Hepatocyte (in vitro differentiated cells): ENCODE measurements at regions not wholly inside any gene's neighbourhood (a gene's known extent, or its start where the extent isn't known, plus 50 kb on each side); places are given as distances from the start of the nearest gene placed in this dataset.

Experiments used
- DNase-seq: peaks from one replicate; pipeline ENCODE4 v3.0.0-alpha.2; 2016; ENCODE audit warnings: low spot score
- H2AFZ ChIP-seq: fragments of 200-600 bp; sonication (generic); 2 replicates; pipeline ENCODE4 v1.6.0; 2016; ENCODE audit warnings: antibody characterized with exemption, mild to moderate bottlenecking
- H3K27ac ChIP-seq: fragments of 200-600 bp; sonication (generic); 2 replicates; pipeline ENCODE4 v1.5.1; 2016; ENCODE audit warnings: mild to moderate bottlenecking
- H3K27me3 ChIP-seq: fragments of 200-600 bp; sonication (generic); 2 replicates; pipeline ENCODE4 v1.6.1; 2016
- H3K36me3 ChIP-seq: fragments of 200-600 bp; sonication (generic); replicated peaks from 2 replicates; pipeline ENCODE4 v1.5.1; 2016; ENCODE audit warnings: low read depth; ENCODE audit not compliant: insufficient read depth
- H3K4me1 ChIP-seq: fragments of 200-600 bp; sonication (generic); 2 replicates; pipeline ENCODE4 v1.5.1; 2016; ENCODE audit warnings: mild to moderate bottlenecking, moderate library complexity; ENCODE audit not compliant: insufficient read depth
- H3K4me2 ChIP-seq: fragments of 200-600 bp; sonication (generic); 2 replicates; pipeline ENCODE4 v1.6.0; 2016
- H3K4me3 ChIP-seq: fragments of 200-600 bp; sonication (generic); 2 replicates; pipeline ENCODE4 v1.5.1; 2016; ENCODE audit warnings: mild to moderate bottlenecking
- H3K79me2 ChIP-seq: fragments of 200-600 bp; sonication (generic); 2 replicates; pipeline ENCODE4 v1.6.0; 2017; ENCODE audit warnings: mild to moderate bottlenecking
- H3K9me2 ChIP-seq: fragments of 200-600 bp; sonication (generic); replicated peaks from 2 replicates; pipeline ENCODE4 v1.6.0; 2017; ENCODE audit warnings: mild to moderate bottlenecking; ENCODE audit not compliant: insufficient read depth
- H3K9me3 ChIP-seq: fragments of 200-600 bp; sonication (generic); 2 replicates; pipeline ENCODE4 v1.5.1; 2016; ENCODE audit warnings: low read depth, mild to moderate bottlenecking
- H4K20me1 ChIP-seq: fragments of 200-600 bp; sonication (generic); 2 replicates; pipeline ENCODE4 v1.6.0; 2016; ENCODE audit warnings: mild to moderate bottlenecking; ENCODE audit not compliant: insufficient read depth, poor library complexity, severe bottlenecking
- CTCF ChIP-seq: fragments of 200-600 bp; sonication (generic); IDR thresholded peaks from 2 replicates; pipeline ENCODE4 v1.5.1; 2016; ENCODE audit warnings: antibody characterized with exemption, mild to moderate bottlenecking; ENCODE audit not compliant: poor library complexity
- EZH2 ChIP-seq: fragments of 200-600 bp; sonication (generic); IDR thresholded peaks from 2 replicates; pipeline ENCODE4 v1.6.1; 2016; ENCODE audit warnings: antibody characterized with exemption, mild to moderate bottlenecking, borderline replicate concordance
- EZH2phosphoT487 ChIP-seq: fragments of 200-600 bp; sonication (generic); IDR thresholded peaks from one replicate; pipeline ENCODE4 v1.6.1; 2018; ENCODE audit warnings: antibody characterized with exemption, mild to moderate bottlenecking, low read depth, moderate library complexity; ENCODE audit not compliant: unreplicated experiment, severe bottlenecking
- WGBS: methylation state at CpG from one replicate; pipeline ENCODE4 v1.1.6; 2016; ENCODE audit warnings: low lambda C conversion rate; ENCODE audit errors: missing lambda C conversion rate; 5-methylcytosine and 5-hydroxymethylcytosine counted together

- TF ChIP-seq EZH2phosphoT487, result no peak
- no peak for TF ChIP-seq CTCF
- no peak for TF ChIP-seq EZH2
- DNase-seq, result no peak
- Histone ChIP-seq H3K36me3 (no peaks in the 10 kb centered on the region), H3K79me2 (no peaks in the 10 kb centered on the region), H3K4me3 (no peak overlapping the region), H3K4me1 (no peaks in the 10 kb centered on the region), H3K9me2 (no peaks in the 10 kb centered on the region), H3K27ac (no peak overlapping the region), H4K20me1 (no peaks in the 10 kb centered on the region), H3K4me2 (no peak overlapping the region), H2AFZ (no peak overlapping the region), H3K27me3 (peaks cover 11% of the 10 kb centered on the region), H3K9me3 (no peaks in the 10 kb centered on the region)
- WGBS, result 82% methylated on average over 12 of the region's 12 CpGs
These were observed 280.1 kb upstream of the SALL3 start for GRCh38 chr18:78699499-78699898.

GRCh38 chr18:78701771-78702396, 277.7 kb upstream of the SALL3 start:
- Histone ChIP-seq H3K4me1 (no peaks in the 10 kb centered on the region), H3K4me2 (no peak overlapping the region), H3K9me2 (no peaks in the 10 kb centered on the region), H3K36me3 (no peaks in the 10 kb centered on the region), H4K20me1 (no peaks in the 10 kb centered on the region), H3K79me2 (no peaks in the 10 kb centered on the region), H3K9me3 (no peaks in the 10 kb centered on the region), H3K4me3 (no peak overlapping the region), H3K27ac (no peak overlapping the region), H2AFZ (no peak overlapping the region), H3K27me3 (peaks cover 11% of the 10 kb centered on the region)
- DNase-seq, result no peak
- WGBS, result 63% methylated on average over 13 of the region's 13 CpGs
- TF ChIP-seq EZH2phosphoT487 (no peak), EZH2 (no peak), CTCF (no peak)

- Histone ChIP-seq H3K9me2 (no peaks in the 10 kb centered on the region), H4K20me1 (no peaks in the 10 kb centered on the region), H2AFZ (no peak overlapping the region), H3K9me3 (no peaks in the 10 kb centered on the region), H3K4me1 (no peaks in the 10 kb centered on the region), H3K27me3 (peaks cover 11% of the 10 kb centered on the region), H3K4me2 (no peak overlapping the region), H3K36me3 (no peaks in the 10 kb centered on the region), H3K4me3 (no peak overlapping the region), H3K27ac (no peak overlapping the region), H3K79me2 (no peaks in the 10 kb centered on the region)
- DNase-seq, result no peak
- 94% methylated on average over 26 of the region's 26 CpGs for WGBS
- TF ChIP-seq EZH2 (no peak), CTCF (no peak), EZH2phosphoT487 (no peak)
These were observed 276.3 kb upstream of the SALL3 start for GRCh38 chr18:78703291-78703690.
